GM20000 (cell line): ENCODE measurements at regions not wholly inside any gene's neighbourhood (a gene's known extent, or its start where the extent isn't known, plus 50 kb on each side); places are given as distances from the start of the nearest gene placed in this dataset.

Experiments used
- DNase-seq: peaks from one replicate; pipeline ENCODE4 v3.0.0; 2012; ENCODE audit warnings: low spot score
- CTCF ChIP-seq: IDR thresholded peaks from 2 replicates; pipeline ENCODE4 v1.5.1; 2012; ENCODE audit warnings: mild to moderate bottlenecking, control low read depth; ENCODE audit errors: extremely low read depth, missing control alignments

GRCh38 chr6:141607956-141608355, 524.8 kb upstream of the GJE1 start:
- no peak for TF ChIP-seq CTCF
- no peak for DNase-seq

GRCh38 chr6:141598487-141598886, 534.2 kb upstream of the GJE1 start:
- DNase-seq, result no peak
- TF ChIP-seq CTCF, result no peak

GRCh38 chr6:141594874-141595273, 537.9 kb upstream of the GJE1 start:
- no peak for TF ChIP-seq CTCF
- DNase-seq, result no peak

- no peak for DNase-seq
- TF ChIP-seq CTCF, result no peak
These were observed 539.4 kb upstream of the GJE1 start for GRCh38 chr6:141593311-141593710.

GRCh38 chr6:141587482-141588266, 545.1 kb upstream of the GJE1 start:
- no peak for TF ChIP-seq CTCF
- DNase-seq, result no peak

- no peak for DNase-seq
- no peak for TF ChIP-seq CTCF
These were observed 551.7 kb upstream of the GJE1 start for GRCh38 chr6:141580988-141581552.

- no peak for TF ChIP-seq CTCF
- no peak for DNase-seq
These were observed 552.6 kb upstream of the GJE1 start for GRCh38 chr6:141580131-141580530.
